ENCODE measurements at regions not wholly inside any gene's neighbourhood (a gene's known extent, or its start where the extent isn't known, plus 50 kb on each side); places are given as distances from the start of the nearest gene placed in this dataset.

GRCh38 chr1:239555350-239555749 is 169.0 kb downstream of the CHRM3 start:
- Histone ChIP-seq H3K27ac (no peak overlapping the region), H3K4me1 (ENCODE audit: low read depth) (no peaks in the 10 kb centered on the region), H3K36me3 (no peaks in the 10 kb centered on the region), H3K27me3 (no peaks in the 10 kb centered on the region), H3K4me3 (no peak overlapping the region), H3K9me3 (ENCODE audit: low read depth) (no peaks in the 10 kb centered on the region)
- TF ChIP-seq, protein P1, sequence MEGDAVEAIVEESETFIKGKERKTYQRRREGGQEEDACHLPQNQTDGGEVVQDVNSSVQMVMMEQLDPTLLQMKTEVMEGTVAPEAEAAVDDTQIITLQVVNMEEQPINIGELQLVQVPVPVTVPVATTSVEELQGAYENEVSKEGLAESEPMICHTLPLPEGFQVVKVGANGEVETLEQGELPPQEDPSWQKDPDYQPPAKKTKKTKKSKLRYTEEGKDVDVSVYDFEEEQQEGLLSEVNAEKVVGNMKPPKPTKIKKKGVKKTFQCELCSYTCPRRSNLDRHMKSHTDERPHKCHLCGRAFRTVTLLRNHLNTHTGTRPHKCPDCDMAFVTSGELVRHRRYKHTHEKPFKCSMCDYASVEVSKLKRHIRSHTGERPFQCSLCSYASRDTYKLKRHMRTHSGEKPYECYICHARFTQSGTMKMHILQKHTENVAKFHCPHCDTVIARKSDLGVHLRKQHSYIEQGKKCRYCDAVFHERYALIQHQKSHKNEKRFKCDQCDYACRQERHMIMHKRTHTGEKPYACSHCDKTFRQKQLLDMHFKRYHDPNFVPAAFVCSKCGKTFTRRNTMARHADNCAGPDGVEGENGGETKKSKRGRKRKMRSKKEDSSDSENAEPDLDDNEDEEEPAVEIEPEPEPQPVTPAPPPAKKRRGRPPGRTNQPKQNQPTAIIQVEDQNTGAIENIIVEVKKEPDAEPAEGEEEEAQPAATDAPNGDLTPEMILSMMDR (IDR thresholded peaks at IDR 0.05; ENCODE audit: low read depth, low read length) = no peak
- DNase-seq (ENCODE audit: low read depth in 1 of 2, low spot score in 1 of 2) = no peak

DNA sequence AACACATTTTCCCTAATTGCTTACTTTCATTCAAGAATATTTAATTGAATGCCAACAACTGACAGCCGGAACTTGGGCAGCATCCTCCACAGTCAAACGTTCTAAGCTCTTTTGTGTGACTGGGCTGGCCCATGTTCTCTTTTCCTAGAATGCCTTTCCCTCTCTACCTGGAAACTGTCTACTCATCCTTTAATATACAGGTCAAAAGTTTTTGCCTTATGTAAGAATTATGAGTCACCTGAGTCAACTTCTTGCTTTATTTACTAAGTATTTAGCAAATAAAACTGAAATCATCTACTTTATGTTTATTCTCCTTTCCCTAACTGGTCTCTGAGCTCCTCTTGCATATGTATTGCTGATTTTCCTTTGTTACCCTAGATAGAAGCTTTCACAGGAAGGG is 172.2 kb downstream of the CHRM3 start:
- Histone ChIP-seq H3K4me1 (ENCODE audit: low read depth) (no peaks in the 10 kb centered on the region), H3K27me3 (no peaks in the 10 kb centered on the region), H3K27ac (no peak overlapping the region), H3K9me3 (ENCODE audit: low read depth) (no peaks in the 10 kb centered on the region), H3K36me3 (no peaks in the 10 kb centered on the region), H3K4me3 (no peak overlapping the region)
- DNase-seq (ENCODE audit: low read depth in 1 of 2, low spot score in 1 of 2) = no peak
- TF ChIP-seq, protein P1 (IDR thresholded peaks at IDR 0.05; ENCODE audit: low read depth, low read length) = no peak

GRCh38 chr1:239558991-239559390 is 172.6 kb downstream of the CHRM3 start:
- TF ChIP-seq, protein P1 (IDR thresholded peaks at IDR 0.05; ENCODE audit: low read depth, low read length) = no peak

DNA sequence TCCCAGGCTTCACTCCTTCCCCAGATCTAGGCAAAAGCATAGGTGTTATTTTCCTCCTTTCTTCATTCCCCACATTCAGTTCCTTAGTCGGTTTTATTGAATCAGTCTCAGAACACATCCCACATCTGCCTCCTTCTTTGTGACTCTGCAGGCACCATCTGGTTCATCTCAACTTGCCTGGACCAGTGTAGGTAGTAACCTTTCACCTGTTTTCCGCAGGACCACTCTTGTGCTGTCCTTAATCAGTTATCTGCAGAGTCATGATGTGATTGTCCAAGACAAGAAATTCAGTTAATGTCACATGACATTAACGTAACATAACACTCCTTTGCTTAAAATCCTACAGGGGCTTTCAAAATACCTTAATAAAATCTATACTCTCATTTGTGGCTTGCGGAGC is 174.6 kb downstream of the CHRM3 start:
- H3K27me3 ChIP-seq = no peaks in the 10 kb centered on the region
- H3K4me3 ChIP-seq = no peak overlapping the region
- no peaks in the 10 kb centered on the region for H3K4me1 ChIP-seq (ENCODE audit: low read depth)
- H3K27ac ChIP-seq = no peak overlapping the region
- no peaks in the 10 kb centered on the region for H3K36me3 ChIP-seq
- DNase-seq (ENCODE audit: low read depth in 1 of 2, low spot score in 1 of 2) = no peak
- H3K9me3 ChIP-seq (ENCODE audit: low read depth) = no peaks in the 10 kb centered on the region
- TF ChIP-seq, protein P1 (IDR thresholded peaks at IDR 0.05; ENCODE audit: low read depth, low read length) = no peak

More at GRCh38 chr1:239558991-239559390, 172.6 kb downstream of the CHRM3 start:
- Histone ChIP-seq H3K27ac (no peak overlapping the region), H3K4me3 (no peak overlapping the region), H3K27me3 (no peaks in the 10 kb centered on the region), H3K36me3 (no peaks in the 10 kb centered on the region), H3K9me3 (ENCODE audit: low read depth) (no peaks in the 10 kb centered on the region), H3K4me1 (ENCODE audit: low read depth) (no peaks in the 10 kb centered on the region)
- DNase-seq (ENCODE audit: low read depth in 1 of 2, low spot score in 1 of 2) = no peak

- H3K27ac ChIP-seq = no peak overlapping the region
- TF ChIP-seq, protein P1 (IDR thresholded peaks at IDR 0.05; ENCODE audit: low read depth, low read length) = no peak
- H3K4me3 ChIP-seq = no peak overlapping the region
- H3K36me3 ChIP-seq = no peaks in the 10 kb centered on the region
- no peaks in the 10 kb centered on the region for H3K9me3 ChIP-seq (ENCODE audit: low read depth)
- DNase-seq (ENCODE audit: low read depth in 1 of 2, low spot score in 1 of 2) = no peak
- no peaks in the 10 kb centered on the region for H3K4me1 ChIP-seq (ENCODE audit: low read depth)
- no peaks in the 10 kb centered on the region for H3K27me3 ChIP-seq
Measured at GRCh38 chr1:239562095-239562494, 175.7 kb downstream of the CHRM3 start.

GRCh38 chr1:239563681-239564080 is 177.3 kb downstream of the CHRM3 start:
- TF ChIP-seq, protein P1 (IDR thresholded peaks at IDR 0.05; ENCODE audit: low read depth, low read length) = no peak
- no peak overlapping the region for H3K4me3 ChIP-seq
- H3K9me3 ChIP-seq (ENCODE audit: low read depth) = no peaks in the 10 kb centered on the region
- H3K27ac ChIP-seq = no peak overlapping the region
- H3K36me3 ChIP-seq = no peaks in the 10 kb centered on the region
- no peaks in the 10 kb centered on the region for H3K4me1 ChIP-seq (ENCODE audit: low read depth)
- H3K27me3 ChIP-seq = no peaks in the 10 kb centered on the region
- no peak for DNase-seq (ENCODE audit: low read depth in 1 of 2, low spot score in 1 of 2)

Measured in cardiac muscle cell (in vitro differentiated cells and primary cell).